HepG2 (cell line): ENCODE measurements at regions not wholly inside any gene's neighbourhood (a gene's known extent, or its start where the extent isn't known, plus 50 kb on each side); places are given as distances from the start of the nearest gene placed in this dataset.

ENCODE experiments used
- BHLHE40 ChIP-seq: IDR thresholded peaks from 2 replicates; pipeline ENCODE4 v1.6.1; 2011; ENCODE audit warnings: low read length, improper control_type of control experiment
- EHMT2 ChIP-seq: fragments of 200-600 bp; sonication (generic); IDR thresholded peaks from 2 replicates; pipeline ENCODE4 v1.7.0; 2017; ENCODE audit warnings: antibody characterized with exemption, low read depth, low read length, borderline replicate concordance
- PHF8 ChIP-seq: sonication (generic); formaldehyde crosslinking; IDR thresholded peaks from 2 replicates; pipeline ENCODE4 v1.5.0; 2020; ENCODE audit warnings: missing genetic modification reagents
- SRSF4 ChIP-seq: fragments of 200-400 bp; formaldehyde crosslinking; IDR thresholded peaks from one replicate; pipeline ENCODE4 v1.6.1; 2018; ENCODE audit warnings: mild to moderate bottlenecking, low read depth, low read length, moderate library complexity; ENCODE audit not compliant: poor library complexity, severe bottlenecking
- ZNF263 ChIP-seq: sonication (generic); formaldehyde crosslinking; IDR thresholded peaks from 2 replicates; pipeline ENCODE4 v1.4.0; 2020; ENCODE audit warnings: missing genetic modification reagents
- ZNF441 ChIP-seq: sonication (generic); formaldehyde crosslinking; IDR thresholded peaks from 2 replicates; pipeline ENCODE4 v1.7.0; 2021; ENCODE audit warnings: missing genetic modification reagents, borderline replicate concordance
- ZNF746 ChIP-seq: sonication (generic); formaldehyde crosslinking; IDR thresholded peaks from 2 replicates; pipeline ENCODE4 v1.8.0; 2022; ENCODE audit warnings: mild to moderate bottlenecking, missing genetic modification reagents
- ZNF773 ChIP-seq: sonication (generic); formaldehyde crosslinking; IDR thresholded peaks from 2 replicates; pipeline ENCODE4 v1.4.0; 2020; ENCODE audit warnings: missing genetic modification reagents, borderline replicate concordance
- TF ChIP-seq, protein P1 (sequence below): sonication (generic); formaldehyde crosslinking; IDR thresholded peaks from 2 replicates; pipeline ENCODE4 v1.4.0; 2020; ENCODE audit warnings: missing genetic modification reagents
- TF ChIP-seq, protein P2 (sequence below): sonication (generic); formaldehyde crosslinking; IDR thresholded peaks from 2 replicates; pipeline ENCODE4 v1.4.0; 2020; ENCODE audit warnings: missing genetic modification reagents, borderline replicate concordance
- TF ChIP-seq, protein P3 (sequence below), 2 experiments: fragments of 450-650 bp in 1 of 2; sonication (generic) in 1 of 2; formaldehyde crosslinking in 1 of 2; IDR thresholded peaks; 2 replicates each; pipeline versions ENCODE4 v1.6.1 to v1.8.0; 2016 to 2022; ENCODE audit warnings: antibody characterized with exemption in 1 of 2, mild to moderate bottlenecking in 1 of 2, missing genetic modification reagents in 1 of 2

DNA sequence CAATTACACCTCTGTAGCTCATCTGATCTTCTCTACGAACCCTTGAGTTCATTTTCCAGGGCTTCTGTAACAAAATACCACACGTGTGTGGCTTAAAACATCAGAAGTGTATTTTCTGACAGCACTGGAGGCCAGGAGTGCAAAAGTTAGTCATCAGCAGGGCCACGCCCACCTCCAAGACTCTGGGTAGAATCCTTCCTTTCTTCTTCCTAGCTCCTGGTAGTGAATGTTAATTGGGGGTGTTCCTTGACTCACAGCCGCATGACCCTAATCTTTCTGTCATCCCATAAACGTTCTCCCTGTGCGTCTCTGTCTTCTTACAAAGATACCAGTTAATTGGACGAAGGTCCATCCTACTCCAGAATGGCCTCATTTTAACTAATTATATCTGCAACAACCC is 115.0 kb downstream of the TRIML1 start (continued):
- TF ChIP-seq, protein P1, sequence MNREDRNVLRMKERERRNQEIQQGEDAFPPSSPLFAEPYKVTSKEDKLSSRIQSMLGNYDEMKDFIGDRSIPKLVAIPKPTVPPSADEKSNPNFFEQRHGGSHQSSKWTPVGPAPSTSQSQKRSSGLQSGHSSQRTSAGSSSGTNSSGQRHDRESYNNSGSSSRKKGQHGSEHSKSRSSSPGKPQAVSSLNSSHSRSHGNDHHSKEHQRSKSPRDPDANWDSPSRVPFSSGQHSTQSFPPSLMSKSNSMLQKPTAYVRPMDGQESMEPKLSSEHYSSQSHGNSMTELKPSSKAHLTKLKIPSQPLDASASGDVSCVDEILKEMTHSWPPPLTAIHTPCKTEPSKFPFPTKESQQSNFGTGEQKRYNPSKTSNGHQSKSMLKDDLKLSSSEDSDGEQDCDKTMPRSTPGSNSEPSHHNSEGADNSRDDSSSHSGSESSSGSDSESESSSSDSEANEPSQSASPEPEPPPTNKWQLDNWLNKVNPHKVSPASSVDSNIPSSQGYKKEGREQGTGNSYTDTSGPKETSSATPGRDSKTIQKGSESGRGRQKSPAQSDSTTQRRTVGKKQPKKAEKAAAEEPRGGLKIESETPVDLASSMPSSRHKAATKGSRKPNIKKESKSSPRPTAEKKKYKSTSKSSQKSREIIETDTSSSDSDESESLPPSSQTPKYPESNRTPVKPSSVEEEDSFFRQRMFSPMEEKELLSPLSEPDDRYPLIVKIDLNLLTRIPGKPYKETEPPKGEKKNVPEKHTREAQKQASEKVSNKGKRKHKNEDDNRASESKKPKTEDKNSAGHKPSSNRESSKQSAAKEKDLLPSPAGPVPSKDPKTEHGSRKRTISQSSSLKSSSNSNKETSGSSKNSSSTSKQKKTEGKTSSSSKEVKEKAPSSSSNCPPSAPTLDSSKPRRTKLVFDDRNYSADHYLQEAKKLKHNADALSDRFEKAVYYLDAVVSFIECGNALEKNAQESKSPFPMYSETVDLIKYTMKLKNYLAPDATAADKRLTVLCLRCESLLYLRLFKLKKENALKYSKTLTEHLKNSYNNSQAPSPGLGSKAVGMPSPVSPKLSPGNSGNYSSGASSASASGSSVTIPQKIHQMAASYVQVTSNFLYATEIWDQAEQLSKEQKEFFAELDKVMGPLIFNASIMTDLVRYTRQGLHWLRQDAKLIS (CRISPR knock-in tag): no peak
- TF ChIP-seq SRSF4 (no peak), ZNF263 (no peak), EHMT2 (no peak), BHLHE40 (no peak), PHF8 (CRISPR knock-in tag) (no peak), ZNF441 (CRISPR knock-in tag) (no peak), ZNF746 (no peak), ZNF773 (CRISPR knock-in tag) (no peak)
- TF ChIP-seq, protein P2, sequence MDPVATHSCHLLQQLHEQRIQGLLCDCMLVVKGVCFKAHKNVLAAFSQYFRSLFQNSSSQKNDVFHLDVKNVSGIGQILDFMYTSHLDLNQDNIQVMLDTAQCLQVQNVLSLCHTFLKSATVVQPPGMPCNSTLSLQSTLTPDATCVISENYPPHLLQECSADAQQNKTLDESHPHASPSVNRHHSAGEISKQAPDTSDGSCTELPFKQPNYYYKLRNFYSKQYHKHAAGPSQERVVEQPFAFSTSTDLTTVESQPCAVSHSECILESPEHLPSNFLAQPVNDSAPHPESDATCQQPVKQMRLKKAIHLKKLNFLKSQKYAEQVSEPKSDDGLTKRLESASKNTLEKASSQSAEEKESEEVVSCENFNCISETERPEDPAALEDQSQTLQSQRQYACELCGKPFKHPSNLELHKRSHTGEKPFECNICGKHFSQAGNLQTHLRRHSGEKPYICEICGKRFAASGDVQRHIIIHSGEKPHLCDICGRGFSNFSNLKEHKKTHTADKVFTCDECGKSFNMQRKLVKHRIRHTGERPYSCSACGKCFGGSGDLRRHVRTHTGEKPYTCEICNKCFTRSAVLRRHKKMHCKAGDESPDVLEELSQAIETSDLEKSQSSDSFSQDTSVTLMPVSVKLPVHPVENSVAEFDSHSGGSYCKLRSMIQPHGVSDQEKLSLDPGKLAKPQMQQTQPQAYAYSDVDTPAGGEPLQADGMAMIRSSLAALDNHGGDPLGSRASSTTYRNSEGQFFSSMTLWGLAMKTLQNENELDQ (CRISPR knock-in tag): no peak
- TF ChIP-seq, protein P3, sequence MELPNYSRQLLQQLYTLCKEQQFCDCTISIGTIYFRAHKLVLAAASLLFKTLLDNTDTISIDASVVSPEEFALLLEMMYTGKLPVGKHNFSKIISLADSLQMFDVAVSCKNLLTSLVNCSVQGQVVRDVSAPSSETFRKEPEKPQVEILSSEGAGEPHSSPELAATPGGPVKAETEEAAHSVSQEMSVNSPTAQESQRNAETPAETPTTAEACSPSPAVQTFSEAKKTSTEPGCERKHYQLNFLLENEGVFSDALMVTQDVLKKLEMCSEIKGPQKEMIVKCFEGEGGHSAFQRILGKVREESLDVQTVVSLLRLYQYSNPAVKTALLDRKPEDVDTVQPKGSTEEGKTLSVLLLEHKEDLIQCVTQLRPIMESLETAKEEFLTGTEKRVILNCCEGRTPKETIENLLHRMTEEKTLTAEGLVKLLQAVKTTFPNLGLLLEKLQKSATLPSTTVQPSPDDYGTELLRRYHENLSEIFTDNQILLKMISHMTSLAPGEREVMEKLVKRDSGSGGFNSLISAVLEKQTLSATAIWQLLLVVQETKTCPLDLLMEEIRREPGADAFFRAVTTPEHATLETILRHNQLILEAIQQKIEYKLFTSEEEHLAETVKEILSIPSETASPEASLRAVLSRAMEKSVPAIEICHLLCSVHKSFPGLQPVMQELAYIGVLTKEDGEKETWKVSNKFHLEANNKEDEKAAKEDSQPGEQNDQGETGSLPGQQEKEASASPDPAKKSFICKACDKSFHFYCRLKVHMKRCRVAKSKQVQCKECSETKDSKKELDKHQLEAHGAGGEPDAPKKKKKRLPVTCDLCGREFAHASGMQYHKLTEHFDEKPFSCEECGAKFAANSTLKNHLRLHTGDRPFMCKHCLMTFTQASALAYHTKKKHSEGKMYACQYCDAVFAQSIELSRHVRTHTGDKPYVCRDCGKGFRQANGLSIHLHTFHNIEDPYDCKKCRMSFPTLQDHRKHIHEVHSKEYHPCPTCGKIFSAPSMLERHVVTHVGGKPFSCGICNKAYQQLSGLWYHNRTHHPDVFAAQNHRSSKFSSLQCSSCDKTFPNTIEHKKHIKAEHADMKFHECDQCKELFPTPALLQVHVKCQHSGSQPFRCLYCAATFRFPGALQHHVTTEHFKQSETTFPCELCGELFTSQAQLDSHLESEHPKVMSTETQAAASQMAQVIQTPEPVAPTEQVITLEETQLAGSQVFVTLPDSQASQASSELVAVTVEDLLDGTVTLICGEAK (IDR thresholded peaks at IDR 0.05): no peak
- TF ChIP-seq, protein P3 (CRISPR knock-in tag; IDR thresholded peaks at IDR 0.05): no peak
